ENCODE measurements at regions not wholly inside any gene's neighbourhood (a gene's known extent, or its start where the extent isn't known, plus 50 kb on each side); places are given as distances from the start of the nearest gene placed in this dataset.
"Not testable (repeated sequence)": the region's sequence is repeated elsewhere in the genome, so short reads cannot be mapped to it uniquely, and the experiment has no call there.

- no peak for DNase-seq
Observed at GRCh38 chr12:124648710-124649384, 81.4 kb upstream of the NCOR2 start.

- no peak for DNase-seq
Observed at GRCh38 chr12:124647316-124647715, 79.9 kb upstream of the NCOR2 start.

DNA sequence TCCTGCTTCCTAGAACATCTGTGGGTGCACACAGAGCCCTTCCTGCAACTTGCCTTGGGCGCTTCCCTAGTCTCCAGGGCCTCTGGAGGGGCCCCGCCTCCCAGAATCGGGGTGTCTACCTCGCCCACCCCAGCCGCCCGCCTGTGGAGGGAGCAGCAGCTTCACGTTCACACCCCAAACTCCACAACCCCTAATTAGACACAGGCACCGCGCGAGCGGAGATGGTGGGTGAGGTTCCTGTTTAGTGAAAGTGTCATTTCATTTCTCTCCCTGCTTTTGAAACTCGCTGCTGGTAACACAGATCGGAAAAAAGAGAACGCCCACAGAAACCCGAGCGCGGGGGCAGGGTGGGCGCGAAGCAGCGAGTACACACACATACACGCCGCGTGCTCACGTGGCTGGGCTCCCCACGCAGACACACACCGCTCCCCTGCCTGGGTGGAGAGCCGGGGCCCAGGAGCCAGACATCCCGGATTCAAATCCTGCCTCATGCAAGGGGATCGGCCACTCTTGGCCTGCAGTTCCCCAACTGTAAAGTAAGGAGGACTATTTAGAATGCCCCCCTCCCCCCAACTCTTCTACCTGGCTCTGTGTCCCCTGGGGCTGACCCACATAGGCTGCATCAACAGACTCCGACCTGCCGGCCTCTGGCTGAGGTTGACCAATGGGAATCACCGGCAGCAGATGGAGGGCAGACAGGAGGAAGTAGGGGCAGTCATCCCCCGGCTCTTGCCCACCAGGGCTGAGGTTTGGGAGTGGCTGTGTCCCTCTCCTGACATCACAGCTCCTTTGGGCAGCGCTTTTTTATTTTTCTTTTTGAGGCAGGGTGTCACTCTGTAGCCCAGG lies 79.2 kb upstream of the NCOR2 start:
- no peak for DNase-seq

DNA sequence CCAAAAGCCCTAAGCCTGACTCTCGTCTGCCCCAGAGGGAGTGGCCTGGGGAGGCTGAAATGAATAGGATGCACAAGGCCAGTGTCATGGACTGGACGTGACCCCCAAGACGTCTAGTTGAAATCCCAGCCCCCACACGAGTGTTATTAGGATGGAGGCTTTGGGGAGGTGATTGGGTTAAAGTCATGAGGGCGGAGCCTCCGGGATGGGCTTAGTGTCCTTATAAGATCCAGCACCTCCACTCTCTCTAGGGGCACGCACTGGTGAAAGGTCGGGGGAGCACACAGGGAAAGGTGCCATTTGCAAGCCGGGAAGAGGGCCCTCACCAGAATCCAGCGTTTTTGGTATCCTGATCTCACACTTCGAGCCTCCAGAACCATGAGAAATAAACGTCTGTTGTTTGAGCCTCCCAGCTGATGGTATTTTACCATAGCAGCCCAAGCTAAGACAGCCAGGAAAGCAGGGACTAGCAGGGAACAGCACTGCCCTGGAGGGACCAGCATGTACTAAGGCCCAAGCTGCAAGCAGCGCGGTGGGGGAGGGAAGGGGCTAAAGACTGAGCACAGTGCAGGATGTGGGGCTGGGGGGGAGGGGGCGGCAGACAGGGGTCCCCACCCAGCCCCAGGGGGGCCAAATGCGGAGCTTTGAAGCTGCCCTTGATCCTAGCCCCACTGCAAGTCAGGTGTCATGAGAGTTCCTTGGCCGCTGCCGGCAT lies 78.3 kb upstream of the NCOR2 start:
- no peak for DNase-seq

- DNase-seq, result not testable (repeated sequence)
Observed at GRCh38 chr12:124643768-124644167, 76.4 kb upstream of the NCOR2 start.

- no peak for DNase-seq
Observed at GRCh38 chr12:124642105-124642504, 74.7 kb upstream of the NCOR2 start.

GRCh38 chr12:124641591-124641990 lies 74.2 kb upstream of the NCOR2 start:
- peak; percentile 55 for DNase-seq

GRCh38 chr12:124640056-124640455 lies 72.6 kb upstream of the NCOR2 start:
- DNase-seq, result no peak

GRCh38 chr12:124639122-124639806 lies 71.9 kb upstream of the NCOR2 start:
- DNase-seq, result no peak

- DNase-seq, result no peak
Observed at GRCh38 chr12:124637581-124637981, 70.2 kb upstream of the NCOR2 start.

DNA sequence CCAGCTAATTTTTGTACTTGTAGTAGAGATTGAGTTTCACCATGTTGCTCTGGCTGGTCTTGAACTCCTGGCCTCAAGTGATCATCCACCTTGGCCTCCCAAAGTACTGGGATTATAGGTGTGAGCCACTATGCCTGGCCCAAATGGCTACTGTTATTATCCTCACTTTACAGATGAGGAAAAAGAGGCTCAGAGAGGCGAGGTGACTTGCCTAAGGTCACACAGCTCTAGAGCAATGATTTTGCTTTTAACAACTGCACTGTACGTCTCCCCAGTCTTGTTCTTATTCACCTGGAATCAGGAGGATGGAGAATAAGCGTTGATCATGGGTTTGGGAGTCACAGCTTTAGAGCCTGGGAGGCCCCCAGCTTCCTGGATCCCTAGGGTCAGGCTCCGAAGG lies 69.8 kb upstream of the NCOR2 start:
- no peak for DNase-seq

DNA sequence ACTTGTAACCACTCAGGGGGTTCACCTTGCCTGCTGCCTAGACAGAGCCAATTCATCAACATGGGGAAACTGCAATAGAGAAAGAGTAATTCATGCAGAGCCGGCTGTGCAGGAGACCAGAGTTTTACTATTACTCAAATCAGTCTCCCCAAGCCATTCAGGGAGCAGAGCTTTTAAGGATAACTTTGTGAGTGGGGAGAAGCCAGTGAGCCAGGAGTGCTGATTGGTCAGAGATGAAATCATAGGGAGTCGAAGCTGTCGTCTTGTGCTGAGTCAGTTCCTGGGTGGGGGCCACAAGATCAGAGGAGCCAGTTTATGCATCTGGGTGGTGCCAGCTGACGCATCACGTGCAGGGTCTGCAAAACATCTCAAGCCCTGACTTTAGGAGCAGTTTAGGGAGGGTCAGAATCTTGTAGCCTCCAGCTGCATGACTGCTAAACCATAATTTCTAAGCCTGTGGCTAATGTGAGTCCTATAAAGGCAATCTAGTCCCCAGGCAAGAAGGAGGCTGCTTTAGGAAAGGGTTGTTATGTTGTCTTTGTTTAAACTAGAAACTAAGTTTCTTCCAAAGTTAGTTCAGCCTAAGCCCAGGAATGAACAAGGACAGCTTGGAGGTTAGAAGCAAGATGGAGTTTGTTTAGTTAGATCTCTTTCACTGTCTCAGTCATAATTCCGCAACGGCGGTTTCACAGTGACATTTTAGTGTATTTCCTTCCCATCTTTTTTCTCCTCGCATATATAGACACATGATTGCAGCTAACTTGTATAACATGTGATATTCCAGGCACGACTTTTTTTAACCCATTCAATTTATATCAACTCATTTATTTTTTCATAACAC lies 68.9 kb upstream of the NCOR2 start:
- DNase-seq, result peak; percentile 62

DNA sequence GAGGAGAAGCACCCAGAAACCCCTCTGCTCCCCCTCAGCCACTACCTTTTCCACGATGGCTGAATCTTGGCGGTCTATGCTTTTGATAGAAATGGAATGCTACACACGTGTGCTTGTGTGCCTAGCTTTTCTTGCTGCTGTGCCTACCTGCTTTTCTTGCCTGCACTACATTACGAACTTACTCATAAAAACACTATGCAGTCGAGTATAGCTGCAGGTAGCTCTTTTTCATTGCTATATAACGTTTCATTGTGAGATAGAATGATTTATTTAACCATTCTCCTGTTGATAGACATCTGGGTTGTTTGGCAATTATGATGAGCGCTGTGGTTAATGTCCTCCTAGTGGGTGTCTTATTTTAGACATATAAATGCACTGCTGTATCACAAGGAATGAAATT lies 67.9 kb upstream of the NCOR2 start:
- DNase-seq, result no peak

- DNase-seq, result no peak
Observed at GRCh38 chr12:124633365-124634362, 66.3 kb upstream of the NCOR2 start.

GRCh38 chr12:124632519-124632984 lies 65.1 kb upstream of the NCOR2 start:
- no peak for DNase-seq

DNA sequence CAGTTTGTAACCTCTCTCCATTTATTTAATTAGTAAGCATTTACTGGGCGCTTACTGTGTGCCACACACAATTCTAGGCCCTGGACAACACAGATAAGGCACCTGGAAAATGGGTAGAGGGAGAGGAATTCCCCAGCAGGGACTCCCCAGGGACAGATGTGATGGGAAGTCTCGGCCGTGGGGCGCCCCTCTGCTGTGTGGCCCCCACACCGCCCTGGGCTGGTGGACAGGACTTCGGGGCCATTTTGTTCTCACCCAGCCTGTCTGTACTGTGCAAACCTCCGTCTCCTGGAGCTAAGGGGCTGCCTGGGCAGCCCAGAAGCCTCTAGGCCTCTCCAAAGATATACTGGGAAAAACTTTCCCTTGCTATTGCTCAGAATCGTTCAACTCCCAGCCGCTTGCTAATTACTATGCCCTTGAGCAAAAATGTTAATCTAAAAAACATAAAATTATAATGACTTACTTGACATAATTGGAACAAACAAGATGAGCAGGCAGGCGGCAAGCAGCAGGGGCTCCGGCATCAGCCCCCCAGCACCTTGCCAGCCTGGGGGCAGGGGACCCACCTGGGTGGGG lies 64.4 kb upstream of the NCOR2 start:
- no peak for DNase-seq

- no peak for DNase-seq
Observed at GRCh38 chr12:124630791-124631313, 63.4 kb upstream of the NCOR2 start.

GRCh38 chr12:124629789-124630480 lies 62.5 kb upstream of the NCOR2 start:
- DNase-seq, result no peak

- no peak for DNase-seq
Observed at GRCh38 chr12:124629117-124629516, 61.7 kb upstream of the NCOR2 start.

Data from RPMI8226 (cell line).